GM19455 (cell line): ENCODE measurements at regions not wholly inside any gene's neighbourhood (a gene's known extent, or its start where the extent isn't known, plus 50 kb on each side); places are given as distances from the start of the nearest gene placed in this dataset.

Experiments
- ATAC-seq: cut with Tn5 transposase; IDR thresholded peaks from one replicate; pipeline ENCODE4 v1.9.1; 2021; ENCODE audit not compliant: unreplicated experiment

- no peak for ATAC-seq
Observed at GRCh38 chr3:190252080-190252479, 70.2 kb downstream of the CLDN1 start.

DNA sequence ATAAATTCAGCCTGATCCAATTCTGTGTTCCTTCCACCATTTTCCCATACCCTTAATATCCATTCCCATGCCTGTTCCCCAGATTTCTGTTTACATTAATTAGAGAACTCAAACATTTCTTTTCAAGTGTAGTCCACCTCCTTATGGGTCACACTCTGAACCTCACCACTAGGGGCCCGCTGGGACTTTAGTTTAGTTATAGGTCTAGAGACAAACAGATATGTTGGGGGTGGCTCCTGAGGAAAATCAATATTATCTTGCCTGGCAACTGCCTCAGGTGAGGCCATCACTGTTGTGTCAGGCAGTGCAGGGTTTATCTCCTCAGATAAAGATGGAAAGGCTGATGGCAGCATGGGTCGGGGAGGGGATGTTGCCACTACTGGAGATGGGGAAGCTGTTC lies 72.8 kb downstream of the CLDN1 start:
- ATAC-seq = no peak

DNA sequence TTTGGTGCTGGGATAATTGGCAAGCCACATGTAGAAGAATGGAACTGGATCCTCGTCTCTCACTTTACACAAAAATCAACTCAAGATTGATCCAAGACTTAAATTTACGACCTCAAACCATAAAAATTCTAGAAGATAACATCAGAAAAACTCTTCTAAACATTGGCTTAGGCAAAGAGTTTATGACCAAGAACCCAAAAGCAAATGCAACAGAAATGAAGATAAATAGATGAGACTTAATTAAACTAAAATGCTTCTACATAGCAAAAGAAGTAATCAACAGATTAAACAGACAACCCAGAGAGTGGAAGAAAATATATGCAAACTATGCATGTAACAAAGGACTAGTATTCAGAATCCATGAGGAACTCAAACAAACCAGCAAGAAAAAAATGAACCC lies 80.1 kb downstream of the CLDN1 start:
- ATAC-seq = no peak

- no peak for ATAC-seq
Observed at GRCh38 chr3:190239325-190239724, 82.9 kb downstream of the CLDN1 start.

- no peak for ATAC-seq
Observed at GRCh38 chr3:190238871-190239270, 83.4 kb downstream of the CLDN1 start.

DNA sequence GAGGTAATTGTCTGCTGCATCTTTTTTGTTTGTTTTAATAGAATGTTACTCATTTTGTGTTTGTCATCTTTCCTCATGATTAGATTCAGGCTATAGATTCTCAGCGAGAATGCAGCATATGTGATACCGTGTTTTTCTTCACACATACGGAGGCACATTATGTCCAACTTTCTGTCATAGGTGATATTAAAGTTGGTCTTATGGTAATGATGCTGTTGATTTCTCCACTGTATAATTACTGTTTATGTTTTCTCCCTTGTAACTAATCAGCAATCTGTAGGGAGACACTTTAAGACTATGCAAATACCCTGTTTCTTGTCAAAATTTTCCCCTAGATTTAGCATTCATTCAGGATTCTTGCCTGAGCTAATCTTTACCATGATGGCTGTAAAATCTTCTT lies 87.6 kb downstream of the CLDN1 start:
- no peak for ATAC-seq

GRCh38 chr3:190229632-190230424 lies 92.4 kb downstream of the CLDN1 start:
- peak; percentile 60 for ATAC-seq

DNA sequence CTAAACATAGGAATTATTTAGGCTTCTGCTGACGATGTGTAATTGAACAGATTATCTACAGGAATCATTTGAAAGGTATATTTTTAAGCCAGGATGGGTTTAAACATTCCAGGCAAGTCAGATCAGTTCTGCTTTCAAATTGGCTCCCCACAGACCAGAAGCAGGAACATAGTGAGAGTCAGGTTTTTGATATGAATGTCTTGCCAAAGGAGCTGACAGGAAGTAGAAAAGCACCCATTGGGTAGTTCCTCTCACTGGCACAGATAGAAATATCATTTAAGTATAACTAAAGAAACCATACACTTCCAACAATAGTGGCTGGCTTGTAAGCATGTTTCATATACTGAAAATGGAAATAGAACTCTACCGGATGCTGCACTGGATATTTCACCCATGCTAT lies 95.2 kb downstream of the CLDN1 start:
- no peak for ATAC-seq

DNA sequence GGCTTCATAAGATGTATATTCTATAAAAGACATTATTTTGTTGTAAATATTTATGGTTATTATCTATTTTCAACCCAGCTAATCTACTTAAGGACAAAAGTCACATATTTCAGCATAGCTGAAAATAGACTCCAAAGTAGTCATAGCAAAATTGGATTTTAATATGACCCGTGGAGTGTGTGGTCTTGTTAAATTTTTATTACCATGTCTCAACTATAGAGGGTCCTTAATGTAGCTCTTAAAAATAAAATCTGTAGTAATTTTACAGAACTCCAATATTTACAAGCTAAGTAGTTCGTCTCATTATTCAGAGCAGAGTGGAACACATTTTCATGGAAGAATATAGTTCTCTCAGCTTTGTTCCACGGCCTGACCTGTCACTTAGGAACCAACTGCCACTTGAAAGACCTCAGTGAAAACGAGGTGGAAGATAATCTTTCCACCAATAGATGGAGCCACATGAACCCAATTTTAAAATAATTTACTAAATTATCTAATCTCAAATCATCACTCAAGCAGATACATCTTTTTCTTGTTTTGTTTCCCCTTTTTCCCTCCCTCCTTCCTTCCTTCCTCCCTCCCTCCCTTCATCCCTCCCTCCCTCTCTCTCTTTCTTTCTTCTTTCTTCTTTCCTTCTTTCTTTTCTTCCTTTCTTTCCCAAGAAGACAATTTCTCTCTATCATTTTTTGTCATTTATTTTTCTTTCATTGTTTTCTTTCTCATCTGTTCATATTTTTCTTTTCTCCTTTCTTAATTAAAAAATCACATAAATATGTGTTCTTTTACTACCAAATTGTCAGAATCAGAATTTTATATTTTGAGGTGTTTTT lies 97.2 kb downstream of the CLDN1 start:
- ATAC-seq = no peak

DNA sequence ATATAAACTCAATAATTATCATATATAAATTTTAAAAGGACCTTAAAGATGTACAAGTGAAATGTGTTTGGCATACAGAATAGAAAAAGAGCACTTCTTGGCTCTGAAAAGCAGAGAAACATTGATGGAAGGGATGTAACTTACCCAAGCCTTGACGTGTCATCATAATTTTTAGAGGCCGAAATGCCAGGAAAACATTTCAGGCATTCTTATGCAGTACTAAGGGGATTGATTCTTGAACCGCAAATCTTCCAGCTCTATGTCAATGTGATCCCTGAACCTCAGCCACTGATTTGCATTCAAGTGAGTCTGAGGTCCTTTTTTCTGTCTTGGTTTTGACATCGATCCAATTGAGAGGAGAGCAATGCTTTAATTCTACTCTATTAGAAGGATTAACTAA lies 97.8 kb downstream of the CLDN1 start:
- no peak for ATAC-seq

DNA sequence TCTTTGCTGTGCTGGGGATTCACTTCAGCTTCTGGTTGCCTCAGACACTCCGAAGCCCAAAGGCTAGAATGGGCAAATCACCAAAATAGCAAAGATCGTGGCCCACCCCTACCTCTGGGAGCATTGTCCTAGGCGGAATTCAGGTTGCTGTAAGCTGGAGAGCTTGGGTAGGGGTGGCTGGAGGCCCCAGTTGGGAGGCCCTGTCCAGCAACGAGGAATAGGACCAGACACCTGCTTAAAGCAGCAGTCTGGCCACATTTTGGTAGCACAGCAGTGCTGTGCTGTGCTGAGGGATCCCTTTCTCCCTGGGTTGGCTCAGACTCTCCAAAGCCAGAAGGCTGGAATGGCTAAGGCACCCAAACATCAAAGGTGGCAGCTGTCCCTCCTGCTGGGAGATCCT lies 99.3 kb downstream of the CLDN1 start:
- ATAC-seq = no peak

- ATAC-seq = no peak
Observed at GRCh38 chr3:190222360-190222759, 99.9 kb downstream of the CLDN1 start.

DNA sequence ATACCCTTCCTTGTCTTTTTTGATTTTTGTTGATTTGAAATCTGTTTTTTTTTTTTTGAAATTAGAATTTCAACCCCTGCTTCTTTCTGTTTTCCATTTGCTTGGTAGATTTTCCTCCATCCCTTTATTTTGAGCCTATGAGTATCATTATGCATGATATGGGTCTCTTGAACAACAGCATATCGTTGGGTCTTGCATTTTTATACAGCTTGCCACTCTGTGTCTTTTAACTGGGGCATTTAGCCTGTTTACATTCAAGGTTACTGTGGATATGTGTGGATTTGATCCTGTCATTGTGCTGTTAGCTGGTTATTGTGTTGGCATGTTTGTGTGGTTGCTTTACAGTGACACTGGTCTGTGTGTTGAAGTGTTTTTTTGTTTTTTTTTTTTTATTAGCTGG lies 99.7 kb upstream of the P3H2 start:
- ATAC-seq = no peak

DNA sequence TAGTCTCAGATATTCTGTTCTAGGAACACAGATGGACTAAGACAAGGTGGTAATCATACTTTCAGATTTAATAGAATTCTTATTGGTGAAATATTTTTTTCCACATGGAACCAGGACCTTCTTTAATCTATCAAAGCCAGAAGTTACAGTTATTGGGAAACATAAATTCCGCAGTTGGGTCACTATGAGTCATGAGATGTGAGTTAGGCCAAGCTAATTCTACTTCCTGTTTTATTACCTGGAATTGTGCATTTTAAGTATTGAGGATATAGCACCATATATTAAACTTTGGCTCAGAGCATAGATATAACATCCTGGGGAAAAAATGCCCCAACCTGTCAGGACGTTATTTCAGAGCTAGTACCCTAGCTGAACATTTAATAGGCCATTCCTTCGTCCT lies 96.4 kb upstream of the P3H2 start:
- ATAC-seq = no peak

GRCh38 chr3:190213727-190214126 lies 93.0 kb upstream of the P3H2 start:
- ATAC-seq = no peak

DNA sequence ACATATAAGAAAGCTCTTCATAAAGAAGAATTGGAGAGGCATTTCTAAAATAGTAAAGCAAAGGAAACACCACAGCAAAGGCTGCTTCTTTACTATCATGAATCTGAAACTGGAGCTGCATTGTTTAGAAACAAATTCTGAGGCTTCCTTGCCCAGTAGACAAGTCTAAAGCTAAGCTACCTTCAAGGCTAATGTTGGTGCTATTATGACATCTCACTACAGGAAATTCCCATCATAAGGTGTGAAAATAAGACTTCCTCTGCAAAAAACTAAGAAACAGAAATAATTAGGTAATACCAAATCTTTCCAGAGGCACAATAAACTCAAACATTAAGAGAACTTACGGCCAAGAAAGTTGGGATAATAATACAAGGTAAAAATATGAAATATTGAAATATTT lies 89.9 kb upstream of the P3H2 start:
- ATAC-seq = no peak

DNA sequence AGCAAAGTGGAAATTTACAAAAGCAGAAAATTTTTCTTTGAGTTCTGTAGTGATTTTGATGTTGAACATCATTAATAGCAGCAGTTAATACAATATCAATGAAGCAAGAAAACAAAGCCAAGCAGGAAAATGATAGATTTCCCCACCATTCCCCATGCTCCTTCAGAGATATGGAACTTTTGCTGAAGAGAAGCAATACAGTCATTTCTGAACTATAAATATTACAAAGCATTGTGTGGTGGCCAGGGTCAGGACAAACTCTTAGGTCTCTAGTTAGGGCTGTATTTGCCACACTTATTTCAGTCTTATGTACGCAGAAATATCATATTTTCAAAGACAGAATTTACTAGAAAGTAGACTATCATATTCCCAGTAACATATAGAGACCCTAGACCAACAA lies 88.8 kb upstream of the P3H2 start:
- no peak for ATAC-seq

- ATAC-seq = no peak
Observed at GRCh38 chr3:190208196-190208595, 87.5 kb upstream of the P3H2 start.

- no peak for ATAC-seq
Observed at GRCh38 chr3:190205739-190206138, 85.0 kb upstream of the P3H2 start.

GRCh38 chr3:190204200-190204599 lies 83.5 kb upstream of the P3H2 start:
- ATAC-seq = no peak

GRCh38 chr3:190197346-190197763 lies 76.7 kb upstream of the P3H2 start:
- ATAC-seq = no peak

DNA sequence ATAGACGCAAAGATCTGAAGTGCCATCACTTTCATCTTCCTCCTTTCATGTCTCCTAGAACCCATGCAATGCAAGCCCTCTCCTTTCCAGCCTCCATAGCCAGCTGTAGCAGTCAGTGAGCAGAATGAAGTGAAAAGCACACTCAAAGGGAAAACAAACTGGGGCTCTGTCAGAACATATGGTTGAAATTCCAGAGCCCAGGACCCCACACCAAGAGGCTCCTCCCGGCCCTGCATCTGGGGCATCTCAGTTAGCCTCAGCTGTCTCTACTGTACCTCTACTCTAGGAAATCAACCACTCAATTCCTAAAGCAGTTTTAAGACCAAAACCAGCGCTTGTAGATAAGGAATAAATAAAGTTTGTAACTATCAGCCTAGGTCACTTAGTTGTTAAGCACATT lies 73.8 kb upstream of the P3H2 start:
- no peak for ATAC-seq
